Caco-2 (cell line): ENCODE measurements at regions not wholly inside any gene's neighbourhood (a gene's known extent, or its start where the extent isn't known, plus 50 kb on each side); places are given as distances from the start of the nearest gene placed in this dataset.
A peak's percentile ranks its signal among the peaks of the same experiment; 100 is the strongest.

ENCODE experiments used
- BruUV-seq: library from RNA; stranded (reverse); fragments of 400-500 nt; replicated peaks from 2 replicates; lab custom pipeline; 2021; lab: Mats Ljungman, UMichigan
- CTCF ChIA-PET: fragments of 300-600 bp; sonication (Branson Sonifier 250); formaldehyde crosslinking; loops from one replicate; lab custom pipeline; 2022; ENCODE audit warnings: antibody characterized with exemption; lab: Charles Lee
- POLR2A ChIA-PET: fragments of 300-600 bp; sonication (Branson Sonifier 250); formaldehyde crosslinking; loops from one replicate; lab custom pipeline; 2022; ENCODE audit warnings: antibody characterized with exemption; lab: Charles Lee
- DNase-seq, 2 experiments: peaks; one replicate each; pipeline versions ENCODE4 v3.0.0 to v3.0.0-alpha.2; 2020 to 2022
- H3K27me3 ChIP-seq: replicated peaks from 2 replicates; pipeline ENCODE4 v1.6.0; 2011; ENCODE audit warnings: low read length; ENCODE audit not compliant: control insufficient read depth, insufficient read depth
- H3K36me3 ChIP-seq: 2 replicates; pipeline ENCODE4 v1.5.1; 2011; ENCODE audit warnings: low read length; ENCODE audit not compliant: control insufficient read depth, insufficient read depth
- H3K4me1 ChIP-seq: fragments of 250-450 bp; sonication (Bioruptor Pico); 2 replicates; pipeline ENCODE4 v1.5.1; 2020; ENCODE audit warnings: mild to moderate bottlenecking
- H3K4me3 ChIP-seq: 2 replicates; pipeline ENCODE4 v1.5.1; 2011; ENCODE audit warnings: low read depth, mild to moderate bottlenecking, control low read depth, low read length
- H3K9me3 ChIP-seq: fragments of 250-450 bp; sonication (Bioruptor Pico); 2 replicates; pipeline ENCODE4 v1.5.1; 2020; ENCODE audit warnings: mild to moderate bottlenecking, moderate library complexity
- H3K27ac Mint-ChIP-seq: one replicate; pipeline ENCODE4 v1.8.0; 2022; ENCODE audit warnings: mixed read lengths; ENCODE audit not compliant: unreplicated experiment
- H3K27me3 Mint-ChIP-seq: one replicate; pipeline ENCODE4 v1.8.0; 2022; ENCODE audit warnings: mixed read lengths; ENCODE audit not compliant: insufficient read depth, unreplicated experiment
- H3K36me3 Mint-ChIP-seq: one replicate; pipeline ENCODE4 v1.8.0; 2022; ENCODE audit warnings: mild to moderate bottlenecking, mixed read lengths; ENCODE audit not compliant: insufficient read depth, unreplicated experiment
- H3K4me1 Mint-ChIP-seq: one replicate; pipeline ENCODE4 v1.8.0; 2022; ENCODE audit warnings: low read depth, mixed read lengths; ENCODE audit not compliant: unreplicated experiment
- H3K4me3 Mint-ChIP-seq: one replicate; pipeline ENCODE4 v1.8.0; 2022; ENCODE audit warnings: mild to moderate bottlenecking, moderate library complexity, mixed read lengths; ENCODE audit not compliant: unreplicated experiment
- H3K9me3 Mint-ChIP-seq: one replicate; pipeline ENCODE4 v1.8.0; 2022; ENCODE audit warnings: mixed read lengths; ENCODE audit not compliant: unreplicated experiment
- CTCF ChIP-seq, 2 experiments: fragments of 200-600 bp in 1 of 2; IDR thresholded peaks; 1 replicate in 1 of 2; 2 replicates in 1 of 2; pipeline versions ENCODE4 v1.5.1 to v1.8.0; 2011 to 2022; ENCODE audit warnings: antibody characterized with exemption in 1 of 2, control low read depth in 1 of 2, inconsistent platforms in 1 of 2, low read depth in 1 of 2, low read length in 1 of 2, mild to moderate bottlenecking in 1 of 2, moderate library complexity in 1 of 2; ENCODE audit not compliant: insufficient read depth in 1 of 2, severe bottlenecking in 1 of 2, unreplicated experiment in 1 of 2
- intact Hi-C: fragments of 100-400 bp; cut with micrococcal nuclease; formaldehyde crosslinking; loops from one replicate; pipeline ENCODE4 v1.10.0; 2022; ENCODE audit not compliant: unreplicated experiment

GRCh38 chr2:9074930-9075329 lies 71.4 kb upstream of the MBOAT2 start:
- TF ChIP-seq CTCF (IDR thresholded peaks at IDR 0.05; ENCODE audit: insufficient read depth in 1 of 2, low read depth in 1 of 2, low read length in 1 of 2, severe bottlenecking in 1 of 2, unreplicated experiment in 1 of 2): no peak
- ChIA-PET POLR2A (no interaction called here), CTCF (no interaction called here)
- no peak overlapping the region for H3K4me3 Mint-ChIP-seq
- DNase-seq: no peak
- Histone ChIP-seq H3K27me3 (no peaks in the 10 kb centered on the region), H3K36me3 (no peaks in the 10 kb centered on the region), H3K4me1 (peaks cover 5% of the 10 kb centered on the region; the same call in 1 of the 2 replicates), H3K9me3 (no peaks in the 10 kb centered on the region), H3K4me3 (no peak overlapping the region)
- no peak overlapping the region for H3K27ac Mint-ChIP-seq
- no peaks in the 10 kb centered on the region for H3K27me3 Mint-ChIP-seq
- H3K4me1 Mint-ChIP-seq: peaks cover 13% of the 10 kb centered on the region
- H3K9me3 Mint-ChIP-seq: peaks cover 10% of the 10 kb centered on the region
- BruUV-seq: no TSS peak
- H3K36me3 Mint-ChIP-seq: peaks cover 5% of the 10 kb centered on the region
- intact Hi-C loops: no loop called here

GRCh38 chr2:9071584-9072124 lies 68.2 kb upstream of the MBOAT2 start:
- ChIA-PET POLR2A (no interaction called here), CTCF (no interaction called here)
- Histone ChIP-seq H3K4me3 (no peak overlapping the region), H3K9me3 (no peaks in the 10 kb centered on the region; the same call in 1 of the 2 replicates), H3K36me3 (no peaks in the 10 kb centered on the region), H3K27me3 (no peaks in the 10 kb centered on the region), H3K4me1 (peaks cover 5% of the 10 kb centered on the region; the same call in 1 of the 2 replicates)
- Mint-ChIP-seq H3K27ac (peak overlapping the region; percentile 80), H3K9me3 (peaks cover 22% of the 10 kb centered on the region), H3K27me3 (no peaks in the 10 kb centered on the region), H3K36me3 (peaks cover 5% of the 10 kb centered on the region), H3K4me1 (peaks cover 13% of the 10 kb centered on the region), H3K4me3 (no peak overlapping the region)
- intact Hi-C loops: no loop called here
- DNase-seq: no peak
- TF ChIP-seq CTCF (IDR thresholded peaks at IDR 0.05; ENCODE audit: insufficient read depth in 1 of 2, low read depth in 1 of 2, low read length in 1 of 2, severe bottlenecking in 1 of 2, unreplicated experiment in 1 of 2): no peak
- BruUV-seq: no TSS peak

GRCh38 chr2:9071032-9071431 lies 67.5 kb upstream of the MBOAT2 start:
- H3K4me3 ChIP-seq: no peak overlapping the region
- intact Hi-C loops: no loop called here
- H3K9me3 Mint-ChIP-seq: peaks cover 22% of the 10 kb centered on the region
- H3K4me1 Mint-ChIP-seq: peaks cover 13% of the 10 kb centered on the region
- H3K27me3 Mint-ChIP-seq: peaks cover 3% of the 10 kb centered on the region
- peaks cover 5% of the 10 kb centered on the region for H3K36me3 Mint-ChIP-seq
- H3K9me3 ChIP-seq: peaks cover 2% of the 10 kb centered on the region
- H3K4me1 ChIP-seq: peaks cover 5% of the 10 kb centered on the region; the same call in 1 of the 2 replicates
- peak; percentile 25 to 62 for DNase-seq
- H3K27me3 ChIP-seq: no peaks in the 10 kb centered on the region
- POLR2A ChIA-PET: no interaction called here
- H3K4me3 Mint-ChIP-seq: no peak overlapping the region
- peak overlapping the region; percentile 80 for H3K27ac Mint-ChIP-seq
- CTCF ChIA-PET: no interaction called here
- TF ChIP-seq CTCF (IDR thresholded peaks at IDR 0.05; ENCODE audit: insufficient read depth in 1 of 2, low read depth in 1 of 2, low read length in 1 of 2, severe bottlenecking in 1 of 2, unreplicated experiment in 1 of 2): no peak
- H3K36me3 ChIP-seq: no peaks in the 10 kb centered on the region
- no TSS peak for BruUV-seq
